ENCODE measurements at regions not wholly inside any gene's neighbourhood (a gene's known extent, or its start where the extent isn't known, plus 50 kb on each side); places are given as distances from the start of the nearest gene placed in this dataset.

DNA sequence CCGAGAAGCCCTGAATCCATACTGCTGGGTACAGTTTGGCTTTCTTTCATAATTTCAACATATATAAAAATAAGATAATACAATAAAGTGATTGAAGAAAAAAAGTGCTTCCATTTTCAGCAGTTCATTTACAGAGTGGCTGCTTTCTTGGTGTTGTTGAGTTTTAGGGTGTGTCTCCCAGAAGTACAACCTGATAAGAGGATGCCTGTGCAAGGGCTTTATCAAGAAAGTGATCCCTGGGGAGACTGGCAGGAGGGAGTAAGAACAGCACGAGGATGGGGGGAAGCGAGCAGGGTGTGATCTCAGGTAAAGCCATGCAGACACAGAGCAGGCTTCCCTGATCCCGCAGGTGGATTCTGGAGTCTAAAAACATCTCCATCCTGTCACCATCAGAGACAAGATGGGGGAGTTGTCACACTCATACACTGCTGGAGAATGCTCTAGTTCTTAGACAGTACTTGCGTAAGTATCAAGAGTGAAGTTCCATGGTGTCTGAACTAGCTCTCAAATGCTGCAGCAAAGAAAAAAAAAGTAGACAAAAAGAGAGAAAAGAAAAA is 395.9 kb downstream of the CDH26 start:
- no peak for DNase-seq (ENCODE audit: low read depth, low spot score)
- TF ChIP-seq, protein P1, sequence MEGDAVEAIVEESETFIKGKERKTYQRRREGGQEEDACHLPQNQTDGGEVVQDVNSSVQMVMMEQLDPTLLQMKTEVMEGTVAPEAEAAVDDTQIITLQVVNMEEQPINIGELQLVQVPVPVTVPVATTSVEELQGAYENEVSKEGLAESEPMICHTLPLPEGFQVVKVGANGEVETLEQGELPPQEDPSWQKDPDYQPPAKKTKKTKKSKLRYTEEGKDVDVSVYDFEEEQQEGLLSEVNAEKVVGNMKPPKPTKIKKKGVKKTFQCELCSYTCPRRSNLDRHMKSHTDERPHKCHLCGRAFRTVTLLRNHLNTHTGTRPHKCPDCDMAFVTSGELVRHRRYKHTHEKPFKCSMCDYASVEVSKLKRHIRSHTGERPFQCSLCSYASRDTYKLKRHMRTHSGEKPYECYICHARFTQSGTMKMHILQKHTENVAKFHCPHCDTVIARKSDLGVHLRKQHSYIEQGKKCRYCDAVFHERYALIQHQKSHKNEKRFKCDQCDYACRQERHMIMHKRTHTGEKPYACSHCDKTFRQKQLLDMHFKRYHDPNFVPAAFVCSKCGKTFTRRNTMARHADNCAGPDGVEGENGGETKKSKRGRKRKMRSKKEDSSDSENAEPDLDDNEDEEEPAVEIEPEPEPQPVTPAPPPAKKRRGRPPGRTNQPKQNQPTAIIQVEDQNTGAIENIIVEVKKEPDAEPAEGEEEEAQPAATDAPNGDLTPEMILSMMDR (IDR thresholded peaks at IDR 0.05; ENCODE audit: low read depth, low read length) = no peak
- no peak overlapping the region for H3K4me3 ChIP-seq (ENCODE audit: low read depth, low read length)
- in situ Hi-C loops (cut with HindIII; ENCODE audit: low sequenced_read_pairs) = no loop called here

DNA sequence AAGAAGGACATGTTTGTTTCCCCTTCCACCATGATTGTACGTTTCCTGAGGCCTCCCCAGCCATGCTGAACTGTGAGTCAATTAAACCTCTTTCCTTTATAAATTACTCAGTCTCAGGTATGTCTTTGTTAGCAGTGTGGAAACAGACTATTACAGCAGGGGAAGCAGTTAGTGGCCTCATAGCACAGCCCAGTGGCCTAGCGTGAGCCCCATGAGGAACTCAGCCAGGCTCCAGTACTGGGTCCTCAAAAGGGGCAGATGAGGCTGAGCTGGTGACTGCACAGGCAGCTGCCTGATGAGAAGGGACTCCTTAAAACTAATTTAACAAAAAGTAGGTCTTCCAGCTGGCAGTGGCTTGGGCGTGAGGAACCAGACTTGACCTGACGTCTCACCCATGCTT is 399.9 kb downstream of the CDH26 start:
- DNase-seq (ENCODE audit: low read depth, low spot score) = no peak
- TF ChIP-seq, protein P1 (IDR thresholded peaks at IDR 0.05; ENCODE audit: low read depth, low read length) = no peak
- in situ Hi-C loops (cut with HindIII; ENCODE audit: low sequenced_read_pairs) = no loop called here
- no peak overlapping the region for H3K4me3 ChIP-seq (ENCODE audit: low read depth, low read length)

GRCh38 chr20:60359010-60359409 is 400.8 kb downstream of the CDH26 start:
- in situ Hi-C loops (cut with HindIII; ENCODE audit: low sequenced_read_pairs) = no loop called here
- H3K4me3 ChIP-seq (ENCODE audit: low read depth, low read length) = no peak overlapping the region
- TF ChIP-seq, protein P1 (IDR thresholded peaks at IDR 0.05; ENCODE audit: low read depth, low read length) = no peak
- no peak for DNase-seq (ENCODE audit: low read depth, low spot score)

DNA sequence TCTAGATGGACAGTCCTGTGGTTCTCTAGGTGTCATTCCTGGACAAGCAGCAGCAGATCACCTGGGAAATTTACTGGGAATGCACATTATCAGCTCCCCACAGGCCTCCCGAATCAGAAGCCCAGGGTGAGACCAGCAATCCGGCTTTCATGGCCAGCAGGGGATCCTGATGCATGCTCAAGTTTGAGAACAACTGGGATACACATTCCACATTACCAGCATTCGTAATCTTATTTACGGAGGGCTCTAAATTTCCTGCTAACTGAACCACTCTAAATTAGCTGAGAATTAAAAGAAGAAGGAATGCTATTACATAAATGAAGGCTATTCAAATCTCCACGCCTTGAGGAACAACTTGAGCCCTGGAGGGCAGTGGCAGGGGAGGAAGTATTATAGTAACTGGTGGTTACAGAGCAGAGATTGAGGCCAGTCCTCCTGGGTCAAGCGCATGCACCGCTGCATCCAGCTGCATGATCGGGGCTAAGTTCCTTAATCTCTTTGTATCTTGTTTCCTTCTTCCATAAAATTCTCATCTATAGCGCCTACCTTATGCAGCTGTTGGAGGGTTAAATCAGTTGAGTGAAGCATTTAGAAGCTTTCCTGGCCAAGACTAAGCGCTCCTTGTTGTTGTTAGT is 403.7 kb downstream of the CDH26 start:
- no peak overlapping the region for H3K4me3 ChIP-seq (ENCODE audit: low read depth, low read length)
- in situ Hi-C loops (cut with HindIII; ENCODE audit: low sequenced_read_pairs) = no loop called here
- DNase-seq (ENCODE audit: low read depth, low spot score) = no peak
- TF ChIP-seq, protein P1 (IDR thresholded peaks at IDR 0.05; ENCODE audit: low read depth, low read length) = no peak

GRCh38 chr20:60362531-60362930 is 404.3 kb downstream of the CDH26 start:
- in situ Hi-C loops (cut with HindIII; ENCODE audit: low sequenced_read_pairs) = no loop called here
- H3K4me3 ChIP-seq (ENCODE audit: low read depth, low read length) = no peak overlapping the region
- TF ChIP-seq, protein P1 (IDR thresholded peaks at IDR 0.05; ENCODE audit: low read depth, low read length) = no peak
- no peak for DNase-seq (ENCODE audit: low read depth, low spot score)

GRCh38 chr20:60363698-60364097 is 405.5 kb downstream of the CDH26 start:
- TF ChIP-seq, protein P1 (IDR thresholded peaks at IDR 0.05; ENCODE audit: low read depth, low read length) = no peak
- H3K4me3 ChIP-seq (ENCODE audit: low read depth, low read length) = no peak overlapping the region
- DNase-seq (ENCODE audit: low read depth, low spot score) = no peak
- in situ Hi-C loops (cut with HindIII; ENCODE audit: low sequenced_read_pairs) = no loop called here
